Endothelial cell of umbilical vein (primary cell): ENCODE measurements at regions not wholly inside any gene's neighbourhood (a gene's known extent, or its start where the extent isn't known, plus 50 kb on each side); places are given as distances from the start of the nearest gene placed in this dataset.

Source experiments
- BruUV-seq: library from RNA; stranded (reverse); fragments of 400-500 nt; replicated peaks from 2 replicates; lab custom pipeline; 2021; lab: Mats Ljungman, UMichigan
- CTCF ChIA-PET: fragments of 300-600, 350-600 bp; sonication (Branson Sonifier 250); formaldehyde crosslinking; loops from one replicate; lab custom pipeline; 2021; ENCODE audit warnings: antibody characterized with exemption, inconsistent platforms; lab: Charles Lee
- POLR2A ChIA-PET: fragments of 300-600, 350-600 bp; sonication (Branson Sonifier 250); formaldehyde crosslinking; loops from one replicate; lab custom pipeline; 2021; ENCODE audit warnings: antibody characterized with exemption, inconsistent platforms; lab: Charles Lee
- DNase-seq: peaks from one replicate; pipeline ENCODE4 v3.0.0-alpha.2; 2011; ENCODE audit warnings: low read depth, low spot score
- FAIRE-seq: peaks from 2 replicates; lab custom pipeline; 2011; peaks lifted over from hg19 to GRCh38; lab: Jason Lieb, UNC
- H2AFZ ChIP-seq: 2 replicates; pipeline ENCODE4 v1.6.0; 2012; ENCODE audit warnings: low read depth, low read length, control low read depth, inconsistent platforms
- H3K27ac ChIP-seq: 2 replicates; pipeline ENCODE4 v1.5.1; 2011; ENCODE audit warnings: low read depth, mild to moderate bottlenecking, control low read depth, low read length, moderate library complexity; ENCODE audit not compliant: insufficient read depth
- H3K27me3 ChIP-seq, 2 experiments: 2 replicates each; pipeline versions ENCODE4 v1.6.0 to v1.6.1; 2011; ENCODE audit warnings: low read length in 2 of 2, mixed read lengths in 1 of 2; ENCODE audit not compliant: control insufficient read depth in 2 of 2, insufficient read depth in 2 of 2
- H3K36me3 ChIP-seq, 2 experiments: 2 replicates in 1 of 2; 3 replicates in 1 of 2; pipeline ENCODE4 v1.5.1; 2011; ENCODE audit warnings: low read length in 2 of 2, mild to moderate bottlenecking in 1 of 2, moderate library complexity in 1 of 2; ENCODE audit not compliant: control insufficient read depth in 2 of 2, insufficient read depth in 2 of 2; ENCODE audit errors: extremely low read depth in 1 of 2
- H3K4me1 ChIP-seq: 3 replicates; pipeline ENCODE4 v1.5.1; 2011; ENCODE audit warnings: mild to moderate bottlenecking, low read length; ENCODE audit not compliant: control insufficient read depth, insufficient read depth; ENCODE audit errors: extremely low read depth
- H3K4me2 ChIP-seq: 2 replicates; pipeline ENCODE4 v1.6.1; 2011; ENCODE audit warnings: low read length, control low read depth, mixed read lengths; ENCODE audit not compliant: insufficient read depth
- H3K4me3 ChIP-seq, 3 experiments: fragments of 200-600 bp in 1 of 3; sonication (generic), shearing (Covaris generic) in 1 of 3; replicated peaks in 1 of 3; 2 replicates each; pipeline ENCODE4 v1.5.1; 2011 to 2016; ENCODE audit warnings: control low read depth in 3 of 3, low read length in 3 of 3, mild to moderate bottlenecking in 2 of 3, inconsistent platforms in 1 of 3, low read depth in 1 of 3, moderate library complexity in 1 of 3; ENCODE audit not compliant: insufficient read depth in 1 of 3
- H3K79me2 ChIP-seq: 2 replicates; pipeline ENCODE4 v1.6.0; 2012; ENCODE audit warnings: low read length, inconsistent platforms; ENCODE audit not compliant: control insufficient read depth, insufficient read depth
- H3K9ac ChIP-seq: replicated peaks from 2 replicates; pipeline ENCODE3; 2011; ENCODE audit warnings: low read length, control low read depth; ENCODE audit not compliant: insufficient read depth; ENCODE audit errors: extremely low read depth
- H3K9me1 ChIP-seq: replicated peaks from 3 replicates; pipeline ENCODE4 v1.6.0; 2011; ENCODE audit warnings: mild to moderate bottlenecking, low read length; ENCODE audit not compliant: control insufficient read depth, insufficient read depth; ENCODE audit errors: extremely low read depth
- H3K9me3 ChIP-seq: replicated peaks from 2 replicates; pipeline ENCODE4 v1.5.1; 2012; ENCODE audit warnings: low read length, inconsistent platforms; ENCODE audit not compliant: control insufficient read depth, insufficient read depth
- H4K20me1 ChIP-seq: replicated peaks from 2 replicates; pipeline ENCODE3; 2011; ENCODE audit warnings: mild to moderate bottlenecking, low read length; ENCODE audit not compliant: control insufficient read depth, insufficient read depth; ENCODE audit errors: extremely low read depth
- CTCF ChIP-seq, 2 donors: IDR thresholded peaks; 1 replicate in 1 of 2; 2 replicates in 1 of 2; pipeline ENCODE4 v1.5.1; 2011; ENCODE audit warnings: low read length in 2 of 2, mild to moderate bottlenecking in 2 of 2, moderate library complexity in 2 of 2, control low read depth in 1 of 2, inconsistent platforms in 1 of 2, low read depth in 1 of 2; ENCODE audit not compliant: insufficient read depth in 1 of 2; ENCODE audit errors: extremely low read depth in 1 of 2
- EZH2 ChIP-seq: IDR thresholded peaks from 2 replicates; pipeline ENCODE4 v1.6.1; 2012; ENCODE audit warnings: borderline replicate concordance, low read depth, mild to moderate bottlenecking, moderate library complexity, low read length, inconsistent platforms; ENCODE audit not compliant: severe bottlenecking
- FOS ChIP-seq: IDR thresholded peaks from 2 replicates; pipeline ENCODE4 v1.6.1; 2011; ENCODE audit warnings: mild to moderate bottlenecking, low read length, moderate library complexity, borderline replicate concordance; ENCODE audit not compliant: insufficient read depth
- GATA2 ChIP-seq: IDR thresholded peaks from 2 replicates; pipeline ENCODE4 v1.7.0; 2011; ENCODE audit warnings: low read depth, mild to moderate bottlenecking, moderate library complexity, mixed read lengths, low read length; ENCODE audit not compliant: insufficient read length, insufficient read depth
- JUN ChIP-seq: IDR thresholded peaks from 2 replicates; pipeline ENCODE4 v1.6.1; 2011; ENCODE audit warnings: borderline replicate concordance, low read depth; ENCODE audit not compliant: insufficient read length, insufficient read depth
- MAX ChIP-seq: IDR thresholded peaks from 2 replicates; pipeline ENCODE4 v1.6.1; 2011; ENCODE audit not compliant: insufficient read depth, insufficient read length
- MYC ChIP-seq: IDR thresholded peaks from one replicate; pipeline ENCODE4 v1.6.1; 2011; ENCODE audit warnings: mild to moderate bottlenecking, low read depth, low read length
- POLR2A ChIP-seq: IDR thresholded peaks from 2 replicates; pipeline ENCODE4 v1.6.1; 2012; ENCODE audit warnings: low read depth, mild to moderate bottlenecking, control low read depth, low read length
- POLR2AphosphoS5 ChIP-seq: IDR thresholded peaks from 2 replicates; pipeline ENCODE4 v1.6.1; 2012; ENCODE audit warnings: low read depth, mild to moderate bottlenecking, control low read depth, low read length, moderate library complexity; ENCODE audit not compliant: insufficient read depth
- dilution Hi-C: fragments of 300-500 bp; cut with MboI; formaldehyde crosslinking; loops from one replicate; pipeline ENCODE4 v1.15.0; 2019; ENCODE audit warnings: low sequenced_read_pairs; ENCODE audit not compliant: extremely low pct_ligation_motif_present
- intact Hi-C: fragments of 100-400 bp; cut with micrococcal nuclease; formaldehyde crosslinking; loops from one replicate; pipeline ENCODE4 v1.10.0; 2022

GRCh38 chr4:189404271-189404670 lies 536.4 kb upstream of the FRG1 start:
- Histone ChIP-seq H3K9me3 (peaks cover 1% of the 10 kb centered on the region), H3K4me1 (no peaks in the 10 kb centered on the region), H3K27me3 (no peaks in the 10 kb centered on the region), H3K9ac (no peak overlapping the region), H3K4me3 (no peak overlapping the region), H3K79me2 (no peaks in the 10 kb centered on the region), H3K27ac (no peak overlapping the region), H3K9me1 (no peaks in the 10 kb centered on the region), H3K4me2 (no peak overlapping the region), H3K36me3 (no peaks in the 10 kb centered on the region), H4K20me1 (no peaks in the 10 kb centered on the region), H2AFZ (no peak overlapping the region)
- intact Hi-C loops = no loop called here
- TF ChIP-seq JUN (no peak), GATA2 (no peak), FOS (no peak), POLR2AphosphoS5 (no peak), POLR2A (no peak), EZH2 (no peak), MAX (no peak), MYC (no peak), CTCF (IDR thresholded peaks at IDR 0.05; ENCODE audit: extremely low read depth in 1 of 2, insufficient read depth in 1 of 2, low read depth in 1 of 2, low read length in 2 of 2) (no peak)
- ChIA-PET POLR2A (no interaction called here), CTCF (no interaction called here)
- FAIRE-seq = no peak
- no peak for DNase-seq
- dilution Hi-C loops = no loop called here
- BruUV-seq = no TSS peak
